GM21576 (cell line): ENCODE measurements at regions not wholly inside any gene's neighbourhood (a gene's known extent, or its start where the extent isn't known, plus 50 kb on each side); places are given as distances from the start of the nearest gene placed in this dataset.

Experiments
- ATAC-seq: cut with Tn5 transposase; IDR thresholded peaks from one replicate; pipeline ENCODE4 v1.9.1; 2021; ENCODE audit warnings: mild to moderate bottlenecking, moderate library complexity; ENCODE audit not compliant: unreplicated experiment

GRCh38 chr13:26989957-26990713 is 181.5 kb downstream of the USP12 start:
- no peak for ATAC-seq

GRCh38 chr13:26989261-26989956 is 182.2 kb downstream of the USP12 start:
- ATAC-seq, result no peak

DNA sequence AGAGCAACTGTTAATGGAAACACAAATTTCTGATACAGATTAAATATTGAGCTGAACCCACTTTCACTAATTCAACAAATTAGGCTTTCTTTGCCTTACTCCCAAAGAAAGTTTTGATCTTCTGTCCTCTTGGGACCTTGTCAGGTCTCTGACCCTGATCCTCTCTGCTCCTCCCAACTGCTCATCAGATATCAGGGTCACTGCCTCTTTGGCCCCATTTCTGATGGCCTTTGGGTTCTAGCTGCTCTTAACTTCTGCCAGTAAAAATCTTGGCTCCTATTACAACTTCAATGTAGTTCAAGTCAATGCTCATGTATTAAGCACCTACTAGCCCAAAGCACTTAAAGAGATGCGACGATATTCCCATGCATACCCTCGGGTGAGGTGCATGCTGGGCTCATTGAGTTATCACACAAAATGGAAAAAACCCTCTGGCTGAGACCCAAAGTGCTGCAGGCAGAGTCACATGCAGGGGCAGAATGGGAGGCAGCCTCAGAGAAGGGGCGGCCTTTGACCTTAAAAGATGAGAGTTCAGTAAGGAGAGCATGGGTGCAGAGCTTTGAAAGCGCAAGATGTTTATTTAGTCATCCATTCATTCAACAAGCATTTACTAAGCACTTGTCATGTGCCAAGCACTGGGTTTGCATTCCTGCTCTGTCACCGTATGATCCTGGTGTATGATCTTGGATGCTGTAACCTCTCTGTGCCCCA is 183.4 kb downstream of the USP12 start:
- ATAC-seq, result no peak

GRCh38 chr13:26987486-26988013 is 184.1 kb downstream of the USP12 start:
- ATAC-seq, result no peak

DNA sequence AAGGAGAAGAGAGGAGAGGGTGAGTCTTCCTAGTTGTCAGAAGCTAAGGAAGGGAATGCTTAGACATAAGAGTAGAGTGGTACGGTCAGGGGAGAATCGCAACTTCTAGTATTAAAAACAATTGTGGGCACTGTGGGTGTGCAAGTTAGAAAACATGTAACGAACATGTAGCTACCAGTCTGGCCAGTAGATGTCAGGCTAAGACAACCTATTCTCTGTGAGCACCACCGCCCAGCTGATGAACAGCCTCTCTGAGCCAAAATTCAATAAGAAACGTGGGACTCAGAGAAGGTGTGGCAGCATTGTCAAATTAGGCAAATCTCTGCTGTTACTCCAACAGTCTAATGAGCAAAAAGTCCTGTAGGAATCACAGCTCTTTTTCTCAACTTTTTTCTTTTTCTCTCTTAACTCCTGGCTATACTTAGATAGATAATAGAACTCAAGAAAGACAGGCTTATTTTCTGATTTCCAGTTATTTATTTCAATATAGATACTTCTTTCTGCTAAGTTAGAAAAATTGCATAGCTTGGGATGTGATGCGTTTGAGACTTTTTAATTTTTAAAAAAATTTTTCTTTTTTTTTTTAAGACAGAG is 186.2 kb downstream of the USP12 start:
- ATAC-seq, result no peak

DNA sequence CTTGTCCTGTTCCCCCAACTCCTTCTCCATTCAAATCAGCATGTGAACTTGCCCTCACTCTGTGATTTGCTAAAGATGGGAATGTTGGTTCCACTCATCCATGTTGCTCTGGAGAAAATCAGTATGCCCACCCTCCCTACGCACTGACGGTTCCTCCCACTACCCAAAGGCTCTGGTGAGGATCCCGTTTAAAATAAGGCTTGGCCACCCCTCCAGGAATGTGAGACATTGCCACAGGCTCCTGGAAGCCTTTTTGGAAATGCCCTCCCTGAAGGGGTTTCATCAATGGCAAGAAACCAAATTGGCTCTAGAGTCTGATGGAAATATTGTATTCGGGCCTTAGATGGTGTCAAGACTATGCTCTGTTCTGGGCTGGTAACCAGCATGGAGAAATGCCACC is 187.3 kb downstream of the USP12 start:
- no peak for ATAC-seq

- ATAC-seq, result no peak
These were observed 187.9 kb downstream of the USP12 start for GRCh38 chr13:26983543-26984320.

DNA sequence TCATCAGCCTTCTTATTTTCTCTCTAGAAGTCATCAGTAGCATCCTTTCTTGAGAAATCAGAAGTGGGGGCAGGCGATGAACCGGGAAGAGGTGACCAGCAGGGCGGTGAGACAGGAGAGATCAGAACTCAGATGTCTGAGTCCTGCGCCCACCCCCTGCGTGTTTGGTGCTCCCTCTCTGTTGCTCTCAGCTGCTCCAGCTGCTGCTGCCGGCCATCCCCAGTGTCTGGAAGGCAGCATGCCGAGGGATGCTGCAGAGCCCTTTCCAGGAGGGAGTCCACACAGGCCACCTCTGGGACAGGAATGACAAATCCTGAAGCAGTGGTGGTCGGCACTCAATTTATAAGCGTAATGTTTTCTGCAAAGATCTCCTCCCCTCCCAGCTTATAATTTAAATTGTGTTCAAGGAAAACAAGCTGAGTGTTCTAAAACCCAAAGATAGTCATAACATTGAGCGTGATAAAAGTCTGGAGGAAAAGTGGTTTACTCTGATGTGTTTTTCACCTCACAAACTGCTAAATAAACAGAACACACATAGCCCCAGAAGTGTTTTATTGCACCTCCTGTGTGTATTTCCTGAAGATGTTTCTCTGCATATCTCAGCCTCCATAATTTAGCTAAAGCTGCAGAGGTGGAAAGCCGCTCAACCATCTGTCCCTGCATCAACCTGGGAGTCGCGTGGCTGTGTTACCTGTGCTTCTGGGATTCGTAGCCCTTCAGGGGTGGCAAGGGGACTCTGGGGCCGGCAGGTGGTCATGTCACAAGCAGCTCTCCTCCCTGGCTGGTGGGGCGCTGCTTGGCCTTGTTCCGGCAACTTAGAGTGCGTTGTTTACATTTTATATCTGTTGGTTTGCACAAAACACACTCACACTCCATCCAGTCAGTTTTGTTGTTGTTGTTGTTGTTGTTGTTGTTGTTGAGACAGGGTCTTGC is 191.2 kb downstream of the USP12 start:
- no peak for ATAC-seq

- ATAC-seq, result no peak
These were observed 192.3 kb downstream of the USP12 start for GRCh38 chr13:26979334-26979733.

DNA sequence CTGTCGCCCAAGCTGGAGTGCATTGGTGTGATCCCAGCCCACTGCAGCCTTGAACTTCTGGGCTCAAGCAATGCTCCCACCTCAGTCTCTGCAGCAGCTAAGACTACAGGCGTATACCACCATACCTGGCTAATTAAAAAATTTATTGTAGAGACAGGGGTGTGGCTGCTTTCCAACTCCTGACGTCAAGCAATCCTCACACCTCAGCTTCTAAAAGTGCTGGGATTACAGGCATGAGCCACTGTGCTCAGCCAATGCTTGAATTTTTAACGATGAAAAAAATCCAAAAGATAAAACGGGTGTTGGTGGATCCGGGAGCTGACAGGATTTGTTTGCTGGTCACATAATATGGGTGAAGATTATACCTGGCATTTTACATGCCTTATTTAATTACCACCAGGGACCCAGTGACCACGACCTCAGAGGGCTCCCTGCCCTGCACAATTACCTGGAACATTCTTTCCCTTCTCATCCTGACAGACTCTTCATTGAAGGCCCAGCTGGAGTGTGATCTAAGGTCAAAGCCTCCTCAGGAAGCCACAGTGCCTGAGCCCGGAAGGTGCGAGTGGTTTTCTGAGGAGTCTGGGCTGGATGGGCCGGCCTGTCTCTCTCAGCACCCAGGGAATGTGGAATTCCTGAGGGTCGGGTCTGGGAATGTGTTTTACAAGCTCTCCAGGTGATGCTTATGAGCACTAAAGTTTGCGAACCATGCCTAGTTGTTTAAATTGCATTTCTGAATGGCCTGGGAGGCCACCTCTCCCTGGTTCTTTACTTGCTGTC is 193.3 kb downstream of the USP12 start:
- ATAC-seq, result no peak

- ATAC-seq, result no peak
These were observed 194.1 kb downstream of the USP12 start for GRCh38 chr13:26977541-26977940.

DNA sequence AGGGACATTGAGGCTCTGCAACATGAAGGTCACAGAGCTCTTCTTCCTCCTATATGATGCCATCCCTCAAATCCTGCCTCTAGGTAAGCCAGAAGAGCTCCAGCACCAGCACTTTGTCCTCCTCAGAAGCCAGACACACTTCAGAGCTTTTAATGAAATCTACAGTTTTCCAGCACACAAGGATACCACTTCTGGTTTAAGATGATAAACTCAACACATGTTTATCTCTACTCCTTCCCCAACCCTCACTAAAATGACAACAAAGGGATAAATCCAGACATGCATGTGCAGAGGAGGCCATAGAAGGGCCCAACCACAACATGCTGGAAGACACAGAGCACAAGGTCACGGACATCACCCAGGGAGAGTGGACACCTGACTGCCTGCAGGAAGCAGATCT is 195.3 kb downstream of the USP12 start:
- no peak for ATAC-seq

GRCh38 chr13:26973946-26974345 is 197.7 kb downstream of the USP12 start:
- ATAC-seq, result no peak

GRCh38 chr13:26973295-26973694 is 198.3 kb downstream of the USP12 start:
- ATAC-seq, result no peak

- ATAC-seq, result no peak
These were observed 199.4 kb downstream of the USP12 start for GRCh38 chr13:26971990-26972887.

- no peak for ATAC-seq
These were observed 202.9 kb downstream of the USP12 start for GRCh38 chr13:26968431-26969341.
